ENCODE measurements at regions not wholly inside any gene's neighbourhood (a gene's known extent, or its start where the extent isn't known, plus 50 kb on each side); places are given as distances from the start of the nearest gene placed in this dataset.
A peak's percentile ranks its signal among the peaks of the same experiment; 100 is the strongest.
"Not testable (repeated sequence)": the region's sequence is repeated elsewhere in the genome, so short reads cannot be mapped to it uniquely, and the experiment has no call there.

DNA sequence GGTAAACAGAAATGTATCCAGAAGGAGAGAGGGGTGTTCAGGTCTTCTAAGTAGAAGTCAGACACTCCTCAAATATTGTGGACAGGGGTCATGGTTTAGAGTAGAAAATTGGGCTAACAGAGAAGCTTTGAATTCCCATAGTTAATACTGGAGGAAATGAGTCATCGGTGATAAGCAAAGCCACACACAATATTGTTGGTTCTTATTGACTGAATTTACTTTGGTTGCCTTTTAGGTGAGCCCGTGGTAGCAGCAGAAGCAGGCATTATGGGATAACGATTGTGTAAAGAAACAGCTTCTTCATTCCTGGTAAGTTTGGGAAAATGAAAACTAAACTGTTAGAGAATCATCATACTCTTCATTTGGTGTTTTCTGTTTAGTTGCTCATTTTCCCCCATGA is 110.2 kb upstream of the VKORC1L1 start (continued):
- TF ChIP-seq, protein P1, sequence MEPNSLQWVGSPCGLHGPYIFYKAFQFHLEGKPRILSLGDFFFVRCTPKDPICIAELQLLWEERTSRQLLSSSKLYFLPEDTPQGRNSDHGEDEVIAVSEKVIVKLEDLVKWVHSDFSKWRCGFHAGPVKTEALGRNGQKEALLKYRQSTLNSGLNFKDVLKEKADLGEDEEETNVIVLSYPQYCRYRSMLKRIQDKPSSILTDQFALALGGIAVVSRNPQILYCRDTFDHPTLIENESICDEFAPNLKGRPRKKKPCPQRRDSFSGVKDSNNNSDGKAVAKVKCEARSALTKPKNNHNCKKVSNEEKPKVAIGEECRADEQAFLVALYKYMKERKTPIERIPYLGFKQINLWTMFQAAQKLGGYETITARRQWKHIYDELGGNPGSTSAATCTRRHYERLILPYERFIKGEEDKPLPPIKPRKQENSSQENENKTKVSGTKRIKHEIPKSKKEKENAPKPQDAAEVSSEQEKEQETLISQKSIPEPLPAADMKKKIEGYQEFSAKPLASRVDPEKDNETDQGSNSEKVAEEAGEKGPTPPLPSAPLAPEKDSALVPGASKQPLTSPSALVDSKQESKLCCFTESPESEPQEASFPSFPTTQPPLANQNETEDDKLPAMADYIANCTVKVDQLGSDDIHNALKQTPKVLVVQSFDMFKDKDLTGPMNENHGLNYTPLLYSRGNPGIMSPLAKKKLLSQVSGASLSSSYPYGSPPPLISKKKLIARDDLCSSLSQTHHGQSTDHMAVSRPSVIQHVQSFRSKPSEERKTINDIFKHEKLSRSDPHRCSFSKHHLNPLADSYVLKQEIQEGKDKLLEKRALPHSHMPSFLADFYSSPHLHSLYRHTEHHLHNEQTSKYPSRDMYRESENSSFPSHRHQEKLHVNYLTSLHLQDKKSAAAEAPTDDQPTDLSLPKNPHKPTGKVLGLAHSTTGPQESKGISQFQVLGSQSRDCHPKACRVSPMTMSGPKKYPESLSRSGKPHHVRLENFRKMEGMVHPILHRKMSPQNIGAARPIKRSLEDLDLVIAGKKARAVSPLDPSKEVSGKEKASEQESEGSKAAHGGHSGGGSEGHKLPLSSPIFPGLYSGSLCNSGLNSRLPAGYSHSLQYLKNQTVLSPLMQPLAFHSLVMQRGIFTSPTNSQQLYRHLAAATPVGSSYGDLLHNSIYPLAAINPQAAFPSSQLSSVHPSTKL (CRISPR knock-in tag; IDR thresholded peaks at IDR 0.05): peak; percentile 78
- TF ChIP-seq BCL6 (CRISPR knock-in tag; IDR thresholded peaks at IDR 0.05) (peak; percentile 48), NCOA2 (CRISPR knock-in tag; IDR thresholded peaks at IDR 0.05) (0 out of 2 replicates have a peak, but pooled peaks have one; percentile 27), ELF3 (CRISPR knock-in tag; IDR thresholded peaks at IDR 0.05) (peak; percentile 49), FOXA3 (CRISPR knock-in tag; IDR thresholded peaks at IDR 0.05) (peak; percentile 76), ETV5 (CRISPR knock-in tag; IDR thresholded peaks at IDR 0.05; ENCODE audit: borderline replicate concordance) (peak; percentile 67; the same call in 1 of the 2 replicates), HDAC2 (CRISPR knock-in tag; IDR thresholded peaks at IDR 0.05) (0 out of 2 replicates have a peak, but pooled peaks have one; percentile 19), MED1 (CRISPR knock-in tag; IDR thresholded peaks at IDR 0.05) (peak; percentile 57), SOX13 (CRISPR knock-in tag; conservative IDR thresholded peaks at IDR 0.05 in 1 of 2, IDR thresholded peaks at IDR 0.05 in 1 of 2) (peak in 1 of 2 experiments; percentile 39; a peak in 1 of 4 replicates), FOXA1 (CRISPR knock-in tag; IDR thresholded peaks at IDR 0.05) (peak; percentile 61)
- TF ChIP-seq, protein P2, sequence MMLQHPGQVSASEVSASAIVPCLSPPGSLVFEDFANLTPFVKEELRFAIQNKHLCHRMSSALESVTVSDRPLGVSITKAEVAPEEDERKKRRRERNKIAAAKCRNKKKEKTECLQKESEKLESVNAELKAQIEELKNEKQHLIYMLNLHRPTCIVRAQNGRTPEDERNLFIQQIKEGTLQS (CRISPR knock-in tag; IDR thresholded peaks at IDR 0.05): peak; percentile 78; the same call in 1 of the 2 replicates
- not testable (repeated sequence) for TF ChIP-seq SOX13, FOXA1 (IDR thresholded peaks at IDR 0.05)
